ENCODE measurements at regions not wholly inside any gene's neighbourhood (a gene's known extent, or its start where the extent isn't known, plus 50 kb on each side); places are given as distances from the start of the nearest gene placed in this dataset.
"Not testable (repeated sequence)": the region's sequence is repeated elsewhere in the genome, so short reads cannot be mapped to it uniquely, and the experiment has no call there.

GRCh38 chr14:71566276-71566675, 366.0 kb upstream of the RGS6 start:
- Mint-ChIP-seq H3K27me3 (ENCODE audit: insufficient read depth, unreplicated experiment) (no peaks in the 10 kb centered on the region), H3K36me3 (ENCODE audit: insufficient read depth, unreplicated experiment) (no peaks in the 10 kb centered on the region), H3K4me3 (ENCODE audit: unreplicated experiment) (no peak overlapping the region), H3K27ac (ENCODE audit: low read depth, unreplicated experiment) (no peak overlapping the region), H3K9me3 (ENCODE audit: unreplicated experiment) (no peaks in the 10 kb centered on the region), H3K4me1 (ENCODE audit: insufficient read depth, unreplicated experiment) (peaks cover 6% of the 10 kb centered on the region)
- no TSS peak for BruUV-seq (replicated peaks)
- no peak for TF ChIP-seq CTCF (IDR thresholded peaks at IDR 0.05; ENCODE audit: unreplicated experiment)
- CTCF ChIA-PET = no interaction called here
- intact Hi-C loops (cut with micrococcal nuclease) = no loop called here
- POLR2A ChIA-PET = no interaction called here
- DNase-seq (ENCODE audit: unreplicated experiment) = no peak

- H3K4me1 Mint-ChIP-seq (ENCODE audit: insufficient read depth, unreplicated experiment); H3K27ac Mint-ChIP-seq (ENCODE audit: low read depth, unreplicated experiment); H3K27me3 Mint-ChIP-seq (ENCODE audit: insufficient read depth, unreplicated experiment); H3K36me3 Mint-ChIP-seq (ENCODE audit: insufficient read depth, unreplicated experiment); BruUV-seq (replicated peaks); POLR2A ChIA-PET; H3K9me3 Mint-ChIP-seq (ENCODE audit: unreplicated experiment); CTCF ChIA-PET; intact Hi-C loops (cut with micrococcal nuclease); DNase-seq (ENCODE audit: unreplicated experiment); H3K4me3 Mint-ChIP-seq (ENCODE audit: unreplicated experiment): not testable (repeated sequence)
Measured at GRCh38 chr14:71567499-71568133, 364.6 kb upstream of the RGS6 start.

- intact Hi-C loops (cut with micrococcal nuclease) = no loop called here
- ChIA-PET CTCF (no interaction called here), POLR2A (no interaction called here)
- H3K36me3 Mint-ChIP-seq (ENCODE audit: insufficient read depth, unreplicated experiment) = no peaks in the 10 kb centered on the region
- no peaks in the 10 kb centered on the region for H3K27me3 Mint-ChIP-seq (ENCODE audit: insufficient read depth, unreplicated experiment)
- peaks cover 10% of the 10 kb centered on the region for H3K4me1 Mint-ChIP-seq (ENCODE audit: insufficient read depth, unreplicated experiment)
- peak; percentile 44 for DNase-seq (ENCODE audit: unreplicated experiment)
- no peaks in the 10 kb centered on the region for H3K9me3 Mint-ChIP-seq (ENCODE audit: unreplicated experiment)
- no peak for TF ChIP-seq CTCF (IDR thresholded peaks at IDR 0.05; ENCODE audit: unreplicated experiment)
- no peak overlapping the region for H3K4me3 Mint-ChIP-seq (ENCODE audit: unreplicated experiment)
- no peak overlapping the region for H3K27ac Mint-ChIP-seq (ENCODE audit: low read depth, unreplicated experiment)
- BruUV-seq (replicated peaks) = no TSS peak
Measured at GRCh38 chr14:71574976-71575375, 357.3 kb upstream of the RGS6 start.

GRCh38 chr14:71576472-71576871, 355.8 kb upstream of the RGS6 start:
- intact Hi-C loops (cut with micrococcal nuclease) = no loop called here
- no peaks in the 10 kb centered on the region for H3K36me3 Mint-ChIP-seq (ENCODE audit: insufficient read depth, unreplicated experiment)
- DNase-seq (ENCODE audit: unreplicated experiment) = no peak
- H3K4me1 Mint-ChIP-seq (ENCODE audit: insufficient read depth, unreplicated experiment) = peaks cover 10% of the 10 kb centered on the region
- no peak overlapping the region for H3K4me3 Mint-ChIP-seq (ENCODE audit: unreplicated experiment)
- no peaks in the 10 kb centered on the region for H3K9me3 Mint-ChIP-seq (ENCODE audit: unreplicated experiment)
- H3K27me3 Mint-ChIP-seq (ENCODE audit: insufficient read depth, unreplicated experiment) = no peaks in the 10 kb centered on the region
- no peak for TF ChIP-seq CTCF (IDR thresholded peaks at IDR 0.05; ENCODE audit: unreplicated experiment)
- ChIA-PET POLR2A (interaction anchor here (0.6 to 0.9 kb wide), 2 partner anchors 20 to 251 kb away, joined by 3 read pairs; no protein-coding TSS in a partner anchor), CTCF (interaction anchor here (1.1 kb wide), 1 partner anchor 14 kb away, joined by 3 read pairs; no protein-coding TSS in a partner anchor)
- BruUV-seq (replicated peaks) = no TSS peak
- H3K27ac Mint-ChIP-seq (ENCODE audit: low read depth, unreplicated experiment) = no peak overlapping the region

Data from MCF 10A (cell line).